Gastrocnemius medialis (tissue), 4 donors: ENCODE measurements at regions not wholly inside any gene's neighbourhood (a gene's known extent, or its start where the extent isn't known, plus 50 kb on each side); places are given as distances from the start of the nearest gene placed in this dataset.

Source experiments
- POLR2A ChIP-seq, 2 donors: fragments of 450-650 bp; IDR thresholded peaks; one replicate each; pipeline ENCODE4 v1.6.1; 2017; ENCODE audit warnings: antibody characterized with exemption in 2 of 2, mild to moderate bottlenecking in 2 of 2, moderate library complexity in 2 of 2
- TF ChIP-seq, protein P1 (sequence below), 5 experiments: fragments of 450-650 bp in 3 of 5; fragments of 200-600 bp in 2 of 5; sonication (generic) in 2 of 5; IDR thresholded peaks in 4 of 5; conservative IDR thresholded peaks in 1 of 5; 1 replicate in 4 of 5; 2 replicates in 1 of 5; pipeline ENCODE4 v1.5.1; 2016 to 2019; ENCODE audit warnings: antibody characterized with exemption in 5 of 5, mild to moderate bottlenecking in 3 of 5, moderate library complexity in 3 of 5

DNA sequence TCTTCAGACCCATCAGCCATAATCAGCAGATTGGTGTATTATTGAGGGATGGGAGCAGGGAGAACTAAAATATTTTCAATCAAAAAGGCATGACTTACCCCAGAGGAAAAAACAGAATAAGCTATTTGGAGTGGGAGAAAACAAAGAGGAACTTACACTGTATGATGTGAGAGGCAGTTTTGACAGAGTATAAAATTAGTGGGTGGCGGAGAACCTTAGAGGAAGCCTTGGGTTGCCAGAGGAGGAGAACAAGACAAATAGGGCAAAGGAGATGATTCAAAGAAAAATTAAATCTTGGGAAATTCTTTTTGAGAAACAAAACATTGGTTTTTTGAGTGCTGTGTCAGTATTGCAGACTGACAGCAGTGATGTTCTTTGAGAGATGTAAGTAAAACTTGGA is 285.0 kb downstream of the C11orf87 start:
- TF ChIP-seq, protein P1, sequence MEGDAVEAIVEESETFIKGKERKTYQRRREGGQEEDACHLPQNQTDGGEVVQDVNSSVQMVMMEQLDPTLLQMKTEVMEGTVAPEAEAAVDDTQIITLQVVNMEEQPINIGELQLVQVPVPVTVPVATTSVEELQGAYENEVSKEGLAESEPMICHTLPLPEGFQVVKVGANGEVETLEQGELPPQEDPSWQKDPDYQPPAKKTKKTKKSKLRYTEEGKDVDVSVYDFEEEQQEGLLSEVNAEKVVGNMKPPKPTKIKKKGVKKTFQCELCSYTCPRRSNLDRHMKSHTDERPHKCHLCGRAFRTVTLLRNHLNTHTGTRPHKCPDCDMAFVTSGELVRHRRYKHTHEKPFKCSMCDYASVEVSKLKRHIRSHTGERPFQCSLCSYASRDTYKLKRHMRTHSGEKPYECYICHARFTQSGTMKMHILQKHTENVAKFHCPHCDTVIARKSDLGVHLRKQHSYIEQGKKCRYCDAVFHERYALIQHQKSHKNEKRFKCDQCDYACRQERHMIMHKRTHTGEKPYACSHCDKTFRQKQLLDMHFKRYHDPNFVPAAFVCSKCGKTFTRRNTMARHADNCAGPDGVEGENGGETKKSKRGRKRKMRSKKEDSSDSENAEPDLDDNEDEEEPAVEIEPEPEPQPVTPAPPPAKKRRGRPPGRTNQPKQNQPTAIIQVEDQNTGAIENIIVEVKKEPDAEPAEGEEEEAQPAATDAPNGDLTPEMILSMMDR (IDR thresholded peaks at IDR 0.05 in 4 of 5, conservative IDR thresholded peaks at IDR 0.05 in 1 of 5) = no peak
- no peak for TF ChIP-seq POLR2A (IDR thresholded peaks at IDR 0.05)
